Activated CD4-positive, CD25-positive, alpha-beta regulatory T cell (primary cell): ENCODE measurements at regions not wholly inside any gene's neighbourhood (a gene's known extent, or its start where the extent isn't known, plus 50 kb on each side); places are given as distances from the start of the nearest gene placed in this dataset.

Source experiments
- DNase-seq, 4 experiments: peaks; one replicate each; lab custom pipeline; 2025; lab: John Stamatoyannopoulos, UW

- no peak for DNase-seq
Observed at GRCh38 chr3:6510713-6511112, 350.2 kb upstream of the GRM7 start.

- DNase-seq, result no peak
Observed at GRCh38 chr3:6512172-6512800, 348.6 kb upstream of the GRM7 start.

DNA sequence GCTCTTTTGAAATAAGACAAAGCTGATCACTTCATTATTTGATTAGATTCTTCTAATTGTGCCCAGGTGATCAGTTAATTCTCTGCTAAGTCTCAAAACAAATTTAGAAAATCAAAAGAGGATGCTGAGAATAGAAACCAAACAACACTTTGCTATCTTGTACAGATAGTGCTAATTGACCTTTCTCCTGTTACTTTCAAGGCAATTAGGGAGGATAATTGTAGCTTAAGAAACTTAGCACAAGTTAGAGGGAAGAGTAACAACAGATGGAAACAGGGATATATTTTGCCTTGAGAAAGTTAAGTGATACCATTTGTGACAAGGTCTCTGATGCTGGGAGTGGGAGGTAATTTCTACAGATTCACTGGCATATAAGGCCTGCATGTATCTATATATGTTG, 344.8 kb upstream of the GRM7 start:
- no peak for DNase-seq

DNA sequence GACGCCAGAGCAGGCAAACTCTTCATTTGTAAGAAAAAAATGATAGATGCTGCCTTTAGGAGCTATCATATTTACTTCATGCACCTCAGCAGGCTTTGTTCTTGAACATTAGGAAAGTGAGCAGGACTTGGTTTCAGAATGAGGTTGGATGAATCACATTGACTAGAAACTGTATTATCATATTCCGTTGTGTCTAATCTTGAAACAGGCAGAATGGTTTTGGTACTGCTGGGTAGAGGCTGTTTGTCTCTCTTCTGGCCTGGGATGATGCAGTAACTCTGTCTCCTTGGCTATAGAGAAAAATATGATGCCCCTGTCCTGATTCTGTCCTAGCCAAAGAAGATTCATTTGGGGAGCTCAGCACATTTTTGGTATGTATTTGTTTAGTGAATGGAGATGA, 344.2 kb upstream of the GRM7 start:
- DNase-seq, result no peak

GRCh38 chr3:6518709-6519345, 342.1 kb upstream of the GRM7 start:
- no peak for DNase-seq

- DNase-seq, result no peak
Observed at GRCh38 chr3:6521369-6522113, 339.4 kb upstream of the GRM7 start.

DNA sequence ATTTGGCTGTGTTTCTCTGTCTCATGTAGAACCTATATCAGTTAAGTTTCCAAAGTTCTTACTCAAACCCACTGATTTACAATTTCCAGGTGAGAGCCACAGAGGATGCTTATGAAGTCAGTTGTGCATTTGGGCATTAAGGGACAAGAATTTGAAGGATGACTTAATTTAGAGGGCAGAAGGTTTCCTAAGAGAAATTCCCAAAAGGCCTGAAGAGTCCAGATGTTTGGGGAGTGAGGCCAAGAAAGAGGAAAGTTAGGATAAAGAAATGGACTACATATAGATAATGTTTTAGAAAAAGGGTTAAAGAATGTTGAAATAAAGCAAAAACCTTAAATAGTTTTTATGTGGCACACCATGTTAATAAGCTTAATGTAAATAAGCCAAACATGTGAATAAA, 338.7 kb upstream of the GRM7 start:
- DNase-seq, result no peak

- DNase-seq, result no peak
Observed at GRCh38 chr3:6523043-6523442, 337.9 kb upstream of the GRM7 start.

GRCh38 chr3:6524479-6524878, 336.4 kb upstream of the GRM7 start:
- no peak for DNase-seq

GRCh38 chr3:6526321-6526720, 334.6 kb upstream of the GRM7 start:
- DNase-seq, result no peak

DNA sequence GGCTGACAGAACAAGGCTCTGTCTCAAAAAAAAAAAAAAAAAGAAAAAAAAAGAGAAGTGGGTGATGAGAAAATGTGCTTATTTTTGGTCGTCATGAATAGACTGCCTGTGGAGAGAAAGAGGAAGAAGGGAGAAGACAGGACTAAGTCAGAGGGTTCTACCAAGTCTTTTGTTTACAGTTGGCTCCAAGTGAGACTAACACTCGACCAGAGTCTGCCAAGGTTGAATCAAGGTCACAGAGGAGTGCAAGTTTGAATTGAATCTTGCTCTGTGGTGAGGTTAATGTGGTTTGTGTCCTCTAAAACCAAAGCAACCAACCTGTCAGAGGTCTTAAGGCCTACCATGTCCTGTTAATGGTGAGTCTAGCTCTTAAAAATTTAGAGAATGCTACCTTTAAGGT, 334.1 kb upstream of the GRM7 start:
- DNase-seq, result no peak

GRCh38 chr3:6528951-6529350, 332.0 kb upstream of the GRM7 start:
- no peak for DNase-seq

- DNase-seq, result no peak
Observed at GRCh38 chr3:6531153-6531552, 329.8 kb upstream of the GRM7 start.

DNA sequence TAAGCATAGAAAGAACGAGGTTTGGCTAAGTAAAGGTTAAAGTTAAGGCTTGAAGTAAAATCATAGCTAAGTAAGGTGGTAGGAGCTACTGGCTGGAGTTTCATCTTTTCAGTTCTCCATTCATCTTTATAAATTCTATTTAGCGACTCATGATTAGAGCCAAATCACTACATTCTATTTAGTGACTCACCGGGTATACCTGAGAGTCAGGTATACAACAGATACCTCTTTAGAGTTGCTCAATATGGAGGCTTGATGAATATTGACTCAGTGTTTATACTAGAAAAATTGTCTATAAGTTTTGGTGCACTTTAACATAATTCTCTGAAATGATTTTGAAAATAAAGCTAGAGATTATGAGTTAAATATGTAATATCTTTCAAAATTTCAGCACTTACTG, 328.8 kb upstream of the GRM7 start:
- no peak for DNase-seq

- no peak for DNase-seq
Observed at GRCh38 chr3:6540981-6541380, 319.9 kb upstream of the GRM7 start.

- DNase-seq, result no peak
Observed at GRCh38 chr3:6542795-6543194, 318.1 kb upstream of the GRM7 start.

- no peak for DNase-seq
Observed at GRCh38 chr3:6549296-6549695, 311.6 kb upstream of the GRM7 start.

GRCh38 chr3:6551165-6551564, 309.8 kb upstream of the GRM7 start:
- DNase-seq, result no peak

DNA sequence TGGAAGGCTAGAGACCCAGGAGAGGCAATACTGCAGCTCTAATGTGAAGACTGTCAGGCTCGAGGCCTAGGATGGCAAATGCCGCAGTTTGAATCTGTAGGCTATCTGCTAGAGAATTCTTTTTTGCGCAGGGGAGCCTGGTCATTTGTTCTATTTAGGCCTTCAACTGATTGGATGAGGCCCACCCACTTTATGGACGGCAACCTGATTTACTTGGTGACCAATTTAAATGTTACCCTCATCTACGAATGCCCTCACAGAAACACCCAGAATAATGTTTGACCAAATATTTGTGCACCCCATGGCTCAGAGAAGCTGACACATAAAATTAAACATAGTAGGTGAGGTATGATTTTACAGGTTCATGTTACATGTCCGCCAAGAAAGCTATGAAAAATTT, 300.7 kb upstream of the GRM7 start:
- DNase-seq, result no peak

DNA sequence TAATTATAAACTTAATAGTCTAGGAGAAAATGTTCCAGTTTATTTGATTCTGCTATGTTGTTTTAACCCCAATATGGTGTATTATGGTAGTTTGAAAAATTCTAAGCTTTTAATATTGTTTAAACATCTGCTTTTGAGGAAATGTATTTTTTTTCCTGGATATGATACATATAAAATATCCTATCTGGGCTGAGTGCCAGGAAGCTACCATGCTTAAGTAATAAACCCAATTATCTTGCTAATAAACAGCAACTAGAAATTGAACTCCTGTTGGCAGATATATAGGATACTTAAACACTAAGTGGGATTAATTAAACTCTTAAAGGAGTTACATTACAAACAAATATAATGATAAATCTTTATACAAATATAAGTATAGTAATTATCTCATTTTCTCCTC, 293.7 kb upstream of the GRM7 start:
- DNase-seq, result no peak

GRCh38 chr3:6568999-6569493, 291.9 kb upstream of the GRM7 start:
- DNase-seq, result no peak

DNA sequence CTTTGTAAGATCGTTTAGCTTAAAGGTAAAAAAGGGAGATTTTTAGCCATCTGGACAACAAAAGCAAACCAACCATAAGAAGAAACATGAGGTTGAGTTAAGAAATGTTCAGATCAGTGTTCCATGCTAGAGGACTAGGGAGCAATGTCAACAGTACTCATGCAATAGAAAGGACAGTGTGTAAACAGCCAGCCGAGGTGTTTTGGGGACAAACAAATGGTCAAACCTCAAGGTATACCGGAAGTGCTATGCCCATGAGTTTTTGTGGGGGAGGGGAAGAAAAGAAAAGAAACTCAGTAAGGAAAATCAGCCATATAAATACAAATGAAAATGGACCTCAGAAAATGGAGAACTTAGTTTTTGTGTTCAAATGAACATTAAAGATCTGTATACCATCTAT, 289.5 kb upstream of the GRM7 start:
- no peak for DNase-seq

DNA sequence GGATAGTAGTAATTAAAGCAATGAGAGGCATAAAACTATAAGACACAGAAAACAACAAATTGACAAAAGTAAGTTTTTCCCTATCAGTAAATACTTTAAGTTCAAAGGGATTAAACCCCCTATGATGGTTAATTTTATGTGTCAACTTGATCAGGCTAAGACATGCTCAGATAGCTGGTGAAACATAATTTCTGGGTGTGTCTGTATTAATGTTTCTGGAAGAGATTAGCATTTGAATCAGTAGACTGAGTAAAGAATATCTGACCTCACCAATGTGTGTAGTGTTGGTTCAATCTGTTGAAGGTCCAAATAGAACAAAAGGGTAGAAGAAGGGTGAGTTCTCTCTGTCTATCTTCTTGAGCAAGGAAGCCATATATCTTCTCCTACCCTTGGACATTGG, 283.3 kb upstream of the GRM7 start:
- DNase-seq, result no peak
